Osteocyte (in vitro differentiated cells): ENCODE measurements at regions not wholly inside any gene's neighbourhood (a gene's known extent, or its start where the extent isn't known, plus 50 kb on each side); places are given as distances from the start of the nearest gene placed in this dataset.

Experiments used
- DNase-seq: peaks from one replicate; pipeline ENCODE4 v3.0.0; 2021; ENCODE audit warnings: mixed read lengths; ENCODE audit not compliant: unreplicated experiment; ENCODE audit errors: extremely low spot score
- H3K27ac Mint-ChIP-seq: one replicate; pipeline ENCODE4 v1.8.0; 2021; ENCODE audit warnings: mild to moderate bottlenecking, mixed read lengths; ENCODE audit not compliant: unreplicated experiment
- H3K27me3 Mint-ChIP-seq: one replicate; pipeline ENCODE4 v1.8.0; 2021; ENCODE audit warnings: mixed read lengths; ENCODE audit not compliant: unreplicated experiment
- H3K36me3 Mint-ChIP-seq: one replicate; pipeline ENCODE4 v1.8.0; 2021; ENCODE audit warnings: mixed read lengths; ENCODE audit not compliant: unreplicated experiment
- H3K4me1 Mint-ChIP-seq: one replicate; pipeline ENCODE4 v1.8.0; 2021; ENCODE audit warnings: mixed read lengths; ENCODE audit not compliant: unreplicated experiment
- H3K4me3 Mint-ChIP-seq: one replicate; pipeline ENCODE4 v1.8.0; 2021; ENCODE audit warnings: mild to moderate bottlenecking, moderate library complexity, mixed read lengths; ENCODE audit not compliant: unreplicated experiment
- H3K9me3 Mint-ChIP-seq: one replicate; pipeline ENCODE4 v1.8.0; 2021; ENCODE audit warnings: mixed read lengths; ENCODE audit not compliant: unreplicated experiment
- CTCF ChIP-seq: fragments of 200-600 bp; sonication (generic); IDR thresholded peaks from 2 replicates; pipeline ENCODE4 v1.5.0; 2021; ENCODE audit warnings: antibody characterized with exemption, mild to moderate bottlenecking, moderate library complexity

- H3K27ac Mint-ChIP-seq = no peak overlapping the region
- H3K4me3 Mint-ChIP-seq = no peak overlapping the region
- no peak for DNase-seq
- no peaks in the 10 kb centered on the region for H3K9me3 Mint-ChIP-seq
- H3K27me3 Mint-ChIP-seq = peaks cover 2% of the 10 kb centered on the region
- no peak for TF ChIP-seq CTCF
- H3K36me3 Mint-ChIP-seq = no peaks in the 10 kb centered on the region
- no peaks in the 10 kb centered on the region for H3K4me1 Mint-ChIP-seq
These were observed 821.0 kb upstream of the CELF2 start for GRCh38 chr10:10196701-10197100.

GRCh38 chr10:10197423-10197822, 820.2 kb upstream of the CELF2 start:
- Mint-ChIP-seq H3K4me3 (no peak overlapping the region), H3K9me3 (peaks cover 2% of the 10 kb centered on the region), H3K36me3 (no peaks in the 10 kb centered on the region), H3K27ac (no peak overlapping the region), H3K27me3 (peaks cover 2% of the 10 kb centered on the region), H3K4me1 (no peaks in the 10 kb centered on the region)
- TF ChIP-seq CTCF = no peak
- DNase-seq = no peak

GRCh38 chr10:10198363-10198762, 819.3 kb upstream of the CELF2 start:
- no peaks in the 10 kb centered on the region for H3K4me1 Mint-ChIP-seq
- H3K27ac Mint-ChIP-seq = no peak overlapping the region
- peaks cover 2% of the 10 kb centered on the region for H3K27me3 Mint-ChIP-seq
- no peak overlapping the region for H3K4me3 Mint-ChIP-seq
- TF ChIP-seq CTCF = no peak
- H3K9me3 Mint-ChIP-seq = peaks cover 12% of the 10 kb centered on the region
- no peaks in the 10 kb centered on the region for H3K36me3 Mint-ChIP-seq
- DNase-seq = no peak

- no peaks in the 10 kb centered on the region for H3K4me1 Mint-ChIP-seq
- peaks cover 20% of the 10 kb centered on the region for H3K9me3 Mint-ChIP-seq
- DNase-seq = no peak
- H3K27me3 Mint-ChIP-seq = peaks cover 2% of the 10 kb centered on the region
- H3K4me3 Mint-ChIP-seq = no peak overlapping the region
- H3K36me3 Mint-ChIP-seq = no peaks in the 10 kb centered on the region
- H3K27ac Mint-ChIP-seq = no peak overlapping the region
- TF ChIP-seq CTCF = no peak
These were observed 813.3 kb upstream of the CELF2 start for GRCh38 chr10:10204415-10204814.

- DNase-seq = no peak
- H3K4me3 Mint-ChIP-seq = no peak overlapping the region
- no peaks in the 10 kb centered on the region for H3K4me1 Mint-ChIP-seq
- H3K27ac Mint-ChIP-seq = no peak overlapping the region
- H3K36me3 Mint-ChIP-seq = no peaks in the 10 kb centered on the region
- peaks cover 20% of the 10 kb centered on the region for H3K9me3 Mint-ChIP-seq
- H3K27me3 Mint-ChIP-seq = no peaks in the 10 kb centered on the region
- TF ChIP-seq CTCF = no peak
These were observed 811.8 kb upstream of the CELF2 start for GRCh38 chr10:10205906-10206305.
